Epidermal melanocyte (primary cell): ENCODE measurements at regions not wholly inside any gene's neighbourhood (a gene's known extent, or its start where the extent isn't known, plus 50 kb on each side); places are given as distances from the start of the nearest gene placed in this dataset.

ENCODE experiments used
- DNase-seq: peaks from one replicate; pipeline ENCODE4 v3.0.0; 2011; ENCODE audit warnings: low spot score; ENCODE audit not compliant: insufficient read length

- DNase-seq = no peak
Observed at GRCh38 chr4:14528918-14529317, 473.4 kb upstream of the CPEB2 start.

DNA sequence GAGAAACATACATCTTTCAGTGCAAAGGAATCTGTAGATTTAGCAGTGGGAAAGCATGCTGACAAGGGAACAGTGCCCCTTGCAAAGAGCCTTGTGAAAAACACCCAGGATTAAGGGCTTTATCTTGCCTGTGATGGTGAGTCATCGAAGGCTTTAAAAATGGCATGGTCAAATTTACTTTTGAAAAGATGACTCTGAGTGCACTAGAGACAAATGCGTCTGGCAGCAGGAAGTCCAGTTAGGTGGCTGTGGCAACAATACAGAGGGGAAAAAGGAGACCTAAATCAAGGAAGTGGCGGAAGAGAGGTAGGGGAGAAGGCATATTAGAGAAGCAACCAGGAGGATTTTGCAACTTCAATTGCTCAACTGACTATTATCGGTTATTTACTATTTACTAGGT, 472.6 kb upstream of the CPEB2 start:
- no peak for DNase-seq

- DNase-seq = no peak
Observed at GRCh38 chr4:14532436-14532835, 469.8 kb upstream of the CPEB2 start.

DNA sequence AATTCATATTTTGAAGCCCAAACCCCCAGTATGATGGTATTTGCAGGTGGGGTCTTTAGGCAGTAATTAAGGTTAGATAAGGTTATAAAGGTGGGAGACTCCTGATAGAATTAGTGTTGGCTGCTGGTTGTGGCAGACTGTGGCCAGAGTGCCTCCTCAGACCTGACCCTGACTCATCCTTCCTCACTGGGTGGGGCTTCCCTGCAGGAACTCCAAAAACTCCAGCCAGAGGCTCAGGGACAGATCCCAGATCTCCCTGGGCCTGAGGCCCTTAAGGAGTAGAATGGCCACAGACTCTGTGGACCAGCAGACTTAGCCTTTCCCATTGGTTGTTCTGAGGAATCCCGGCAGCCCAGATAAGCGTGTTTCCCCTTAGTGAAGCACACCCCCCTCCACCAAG, 463.0 kb upstream of the CPEB2 start:
- DNase-seq = no peak

- DNase-seq = no peak
Observed at GRCh38 chr4:14545163-14545562, 457.1 kb upstream of the CPEB2 start.

DNA sequence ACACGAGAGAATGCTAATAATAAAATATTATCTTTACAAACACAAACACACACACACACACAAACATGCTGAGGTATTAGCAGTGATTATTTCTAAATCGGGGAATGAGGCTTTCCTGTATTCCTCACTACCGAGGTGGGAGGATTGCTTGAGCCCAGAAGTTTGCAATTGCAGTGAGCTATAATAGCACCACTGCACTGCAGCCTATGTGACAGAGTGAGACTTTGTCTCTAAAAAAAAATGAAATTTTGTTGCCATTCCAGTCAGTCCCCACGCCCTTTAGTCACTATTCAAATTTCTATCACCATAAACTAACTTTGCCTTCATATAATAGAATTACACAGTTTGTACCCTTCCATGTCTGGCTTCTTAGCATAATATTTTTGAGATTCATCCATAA, 456.5 kb upstream of the CPEB2 start:
- no peak for DNase-seq

- no peak for DNase-seq
Observed at GRCh38 chr4:14552119-14552518, 450.2 kb upstream of the CPEB2 start.

- no peak for DNase-seq
Observed at GRCh38 chr4:14559646-14560045, 442.6 kb upstream of the CPEB2 start.

DNA sequence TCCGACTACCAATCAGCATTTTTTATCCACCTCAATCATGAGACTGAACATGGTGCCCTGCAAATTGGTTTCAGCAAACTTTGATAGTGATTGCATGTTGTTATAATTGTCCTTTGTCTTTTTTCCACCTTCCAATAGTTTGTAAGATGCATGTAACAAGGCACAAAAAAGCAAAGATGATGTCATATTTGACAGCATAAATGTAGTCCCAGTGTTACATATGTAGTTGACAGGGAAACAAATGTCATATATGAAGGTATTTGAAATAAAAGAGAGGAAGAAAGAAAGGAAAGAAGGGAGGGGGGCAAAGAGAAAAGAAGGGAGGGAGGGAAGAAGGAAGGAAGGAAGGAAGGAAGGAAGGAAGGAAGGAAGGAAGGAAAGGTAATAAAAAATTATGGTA, 441.7 kb upstream of the CPEB2 start:
- DNase-seq = no peak

DNA sequence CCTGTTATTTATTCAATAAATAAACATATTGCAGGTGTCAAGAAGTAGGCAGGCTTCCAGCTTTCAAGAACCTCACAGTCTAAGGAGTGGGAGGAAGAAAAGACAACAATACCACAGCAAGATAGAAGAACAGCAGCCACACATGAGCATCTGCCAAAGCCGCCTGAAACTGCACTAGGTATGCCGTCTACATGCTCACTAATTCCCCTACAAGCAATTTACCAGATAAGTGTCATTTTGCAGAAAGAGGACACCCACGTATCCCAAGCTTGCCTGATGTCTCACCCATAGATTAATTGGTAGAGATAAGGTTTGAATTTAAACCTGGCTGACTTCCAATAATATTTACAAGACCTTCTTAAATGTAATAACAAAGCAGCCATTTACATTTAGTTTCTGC, 439.4 kb upstream of the CPEB2 start:
- DNase-seq = no peak

DNA sequence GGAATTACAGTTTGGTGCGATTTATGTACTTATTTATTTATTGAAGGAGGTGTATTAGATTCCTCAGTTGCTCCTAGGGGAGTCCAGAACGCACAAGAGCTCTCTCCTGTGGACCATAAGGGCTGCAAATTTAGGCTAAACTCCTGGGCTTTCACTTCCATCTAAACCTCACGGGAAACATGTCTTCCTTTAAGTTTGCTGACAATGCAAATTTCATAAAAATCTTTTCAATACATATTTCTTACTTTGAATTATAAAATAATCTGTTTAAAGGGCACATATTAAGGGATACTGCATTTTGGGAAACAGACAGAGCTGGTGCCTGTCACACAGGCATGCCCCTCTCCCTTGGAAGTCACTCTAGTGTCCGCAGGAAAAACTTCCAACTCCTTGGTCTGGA, 438.0 kb upstream of the CPEB2 start:
- no peak for DNase-seq

GRCh38 chr4:14566518-14566917, 435.8 kb upstream of the CPEB2 start:
- no peak for DNase-seq

GRCh38 chr4:14568351-14568750, 433.9 kb upstream of the CPEB2 start:
- DNase-seq = no peak

GRCh38 chr4:14575289-14575688, 427.0 kb upstream of the CPEB2 start:
- DNase-seq = no peak

GRCh38 chr4:14575919-14576318, 426.4 kb upstream of the CPEB2 start:
- DNase-seq = no peak

GRCh38 chr4:14580061-14580460, 422.2 kb upstream of the CPEB2 start:
- no peak for DNase-seq

DNA sequence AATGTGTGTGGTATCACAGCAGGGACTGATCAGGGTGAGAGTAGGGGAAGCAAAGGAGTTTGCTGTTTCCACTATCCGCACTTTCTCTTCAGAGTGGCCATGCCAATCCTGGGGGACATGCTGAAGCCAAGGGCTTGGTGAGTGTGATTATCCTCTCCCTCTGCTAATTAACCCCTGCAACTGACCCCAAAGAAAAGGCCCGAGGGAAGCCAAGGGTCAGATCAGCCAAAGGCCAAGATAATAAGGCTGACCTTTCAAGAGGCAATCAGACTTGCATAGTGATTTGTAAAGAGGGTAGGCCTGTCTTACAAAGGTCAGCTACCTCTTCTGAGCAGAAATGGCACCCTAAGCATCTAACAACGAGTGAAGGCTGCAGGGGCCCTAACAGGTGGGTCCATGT, 420.5 kb upstream of the CPEB2 start:
- no peak for DNase-seq

DNA sequence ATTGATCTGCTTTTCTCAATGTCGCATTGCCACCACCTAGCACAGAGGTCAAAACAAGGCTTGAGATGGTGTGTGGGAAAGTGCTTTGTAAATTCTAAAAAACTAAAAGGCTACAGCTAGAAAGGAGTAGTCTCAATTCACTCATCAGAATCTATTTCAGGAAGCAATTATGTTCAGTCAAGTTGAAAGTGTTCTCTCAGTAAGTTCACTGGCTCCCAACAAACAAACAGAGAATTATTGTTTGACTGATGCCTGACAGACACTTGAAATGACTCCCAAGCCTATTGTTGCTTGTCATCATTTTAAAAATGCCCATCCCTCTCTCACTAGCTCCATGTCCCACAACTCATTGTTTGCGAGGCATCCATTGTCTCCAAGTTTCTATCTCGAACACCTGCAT, 419.6 kb upstream of the CPEB2 start:
- no peak for DNase-seq

DNA sequence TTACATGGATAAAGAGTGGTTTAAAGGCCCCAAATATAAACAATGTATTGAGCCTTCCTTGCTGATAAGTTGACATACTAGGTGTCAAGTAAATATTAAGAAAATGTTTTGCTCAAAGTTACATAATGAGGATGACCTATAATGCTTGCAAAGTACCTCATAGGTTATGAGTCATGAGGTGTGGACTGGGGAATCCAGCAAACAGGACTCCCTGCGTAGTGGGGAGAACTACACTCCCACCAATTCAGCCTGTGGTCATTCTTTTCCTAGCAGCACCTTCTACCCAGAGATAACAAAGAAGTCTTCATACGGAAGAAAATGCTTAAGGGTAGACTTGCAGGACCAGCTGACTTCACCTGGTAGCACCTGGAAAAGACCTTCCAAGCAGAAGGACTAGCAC, 418.9 kb upstream of the CPEB2 start:
- DNase-seq = no peak

DNA sequence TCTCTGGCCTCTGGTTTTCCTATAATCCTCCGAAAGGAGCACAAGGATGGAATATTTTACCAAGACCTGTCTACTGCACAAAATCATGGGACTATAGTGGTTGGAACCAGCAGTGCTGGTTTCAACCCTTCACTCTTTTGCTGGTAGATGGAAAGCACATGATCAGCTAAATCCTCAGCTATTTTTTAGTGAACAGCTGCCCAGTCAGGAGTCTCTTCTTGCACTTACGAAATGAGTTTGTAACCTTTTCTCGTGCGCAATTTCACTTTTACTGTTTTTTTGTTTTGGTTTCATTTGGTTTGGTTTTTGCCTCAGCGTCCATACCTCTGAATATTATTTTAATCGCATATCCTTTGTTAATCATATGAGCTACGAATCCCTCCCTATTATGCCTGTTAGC, 418.5 kb upstream of the CPEB2 start:
- no peak for DNase-seq

DNA sequence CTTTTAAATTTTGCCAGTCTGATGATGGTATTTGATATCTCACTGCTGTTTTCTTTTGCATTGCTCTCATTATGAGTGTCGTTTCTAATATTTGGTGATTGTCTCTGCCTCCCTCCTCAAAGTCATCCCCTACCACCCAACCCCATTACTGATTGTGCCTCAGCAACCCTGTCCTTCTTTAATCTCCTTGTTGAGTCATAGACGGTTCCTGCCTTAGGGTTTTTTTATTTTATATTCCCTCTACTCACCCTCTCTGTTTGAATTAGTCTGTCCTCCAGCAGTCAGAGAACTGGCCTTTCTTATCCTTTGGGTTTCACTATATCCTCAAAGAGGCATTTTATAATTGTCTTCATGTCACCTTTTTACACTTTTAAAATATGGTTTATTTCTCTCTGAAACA, 409.3 kb upstream of the CPEB2 start:
- no peak for DNase-seq

DNA sequence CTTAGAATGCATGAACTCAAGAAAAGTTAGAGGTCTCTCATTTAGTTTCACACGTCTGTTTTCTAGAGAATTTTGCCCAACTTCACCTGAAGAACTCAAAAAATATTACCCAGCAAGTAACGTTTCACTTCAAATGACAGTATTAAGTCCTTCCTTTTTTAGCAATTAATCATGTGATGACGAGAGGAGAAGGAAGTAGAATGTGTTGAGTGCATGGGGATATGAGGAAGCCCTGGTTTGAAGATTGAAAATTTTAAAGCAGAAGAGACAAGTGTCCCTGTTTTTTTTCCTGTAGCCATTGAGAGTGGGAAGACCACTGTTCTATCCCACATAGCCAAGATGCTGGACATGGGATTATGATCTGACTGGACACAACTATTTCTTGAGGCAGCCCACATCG, 406.3 kb upstream of the CPEB2 start:
- DNase-seq = no peak

- DNase-seq = no peak
Observed at GRCh38 chr4:14596437-14596836, 405.8 kb upstream of the CPEB2 start.

GRCh38 chr4:14596904-14597303, 405.4 kb upstream of the CPEB2 start:
- no peak for DNase-seq

DNA sequence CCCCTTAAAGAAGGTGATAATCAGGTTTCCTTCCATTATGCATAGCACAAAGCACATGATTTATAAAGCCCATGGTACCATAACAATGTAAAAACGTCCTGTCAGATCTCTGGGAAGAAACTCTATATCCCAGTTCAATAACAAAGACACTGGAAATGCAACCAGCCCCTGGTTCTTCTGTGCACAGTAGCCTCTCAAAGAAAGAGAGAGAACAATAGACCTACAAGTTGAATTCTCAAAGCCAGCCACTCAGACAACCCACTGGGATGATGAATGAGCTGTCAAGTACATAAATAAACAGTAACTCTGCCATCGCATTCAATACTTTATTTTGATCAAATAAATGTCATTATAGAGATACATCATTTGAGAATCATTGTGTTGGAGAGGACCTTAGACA, 400.1 kb upstream of the CPEB2 start:
- no peak for DNase-seq
